ENCODE measurements at regions not wholly inside any gene's neighbourhood (a gene's known extent, or its start where the extent isn't known, plus 50 kb on each side); places are given as distances from the start of the nearest gene placed in this dataset.

DNA sequence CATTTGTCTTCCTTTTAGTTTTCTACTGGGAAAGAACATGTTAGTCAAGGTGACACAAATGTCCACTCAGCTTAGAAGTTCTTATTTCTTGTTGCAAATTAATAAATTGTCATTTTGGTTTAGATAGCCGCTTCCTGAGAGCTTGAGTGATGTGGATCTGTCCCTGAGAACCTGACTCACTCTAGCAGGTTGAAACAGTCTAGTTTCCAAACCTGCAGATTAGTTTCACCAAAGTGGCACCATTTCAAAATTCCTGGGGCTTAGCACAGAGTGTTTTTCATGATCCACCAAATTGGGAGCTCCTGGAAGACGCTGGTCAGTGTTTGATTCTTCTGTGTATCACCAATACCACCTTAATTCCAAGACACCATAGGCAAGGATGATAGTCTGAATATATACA is 119.4 kb upstream of the TSC22D1 start:
- H3K27ac Mint-ChIP-seq (ENCODE audit: unreplicated experiment): no peak overlapping the region
- no peaks in the 10 kb centered on the region for H3K36me3 Mint-ChIP-seq (ENCODE audit: unreplicated experiment)
- no peaks in the 10 kb centered on the region for H3K27me3 Mint-ChIP-seq (ENCODE audit: unreplicated experiment)
- no peak overlapping the region for H3K4me3 Mint-ChIP-seq (ENCODE audit: unreplicated experiment)
- TF ChIP-seq, protein P1, sequence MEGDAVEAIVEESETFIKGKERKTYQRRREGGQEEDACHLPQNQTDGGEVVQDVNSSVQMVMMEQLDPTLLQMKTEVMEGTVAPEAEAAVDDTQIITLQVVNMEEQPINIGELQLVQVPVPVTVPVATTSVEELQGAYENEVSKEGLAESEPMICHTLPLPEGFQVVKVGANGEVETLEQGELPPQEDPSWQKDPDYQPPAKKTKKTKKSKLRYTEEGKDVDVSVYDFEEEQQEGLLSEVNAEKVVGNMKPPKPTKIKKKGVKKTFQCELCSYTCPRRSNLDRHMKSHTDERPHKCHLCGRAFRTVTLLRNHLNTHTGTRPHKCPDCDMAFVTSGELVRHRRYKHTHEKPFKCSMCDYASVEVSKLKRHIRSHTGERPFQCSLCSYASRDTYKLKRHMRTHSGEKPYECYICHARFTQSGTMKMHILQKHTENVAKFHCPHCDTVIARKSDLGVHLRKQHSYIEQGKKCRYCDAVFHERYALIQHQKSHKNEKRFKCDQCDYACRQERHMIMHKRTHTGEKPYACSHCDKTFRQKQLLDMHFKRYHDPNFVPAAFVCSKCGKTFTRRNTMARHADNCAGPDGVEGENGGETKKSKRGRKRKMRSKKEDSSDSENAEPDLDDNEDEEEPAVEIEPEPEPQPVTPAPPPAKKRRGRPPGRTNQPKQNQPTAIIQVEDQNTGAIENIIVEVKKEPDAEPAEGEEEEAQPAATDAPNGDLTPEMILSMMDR (IDR thresholded peaks at IDR 0.05; ENCODE audit: partially characterized antibody, unreplicated experiment): no peak
- H3K4me1 Mint-ChIP-seq (ENCODE audit: low read depth, unreplicated experiment): peaks cover 4% of the 10 kb centered on the region
- H3K9me3 Mint-ChIP-seq (ENCODE audit: unreplicated experiment): no peaks in the 10 kb centered on the region
- no peak for DNase-seq

DNA sequence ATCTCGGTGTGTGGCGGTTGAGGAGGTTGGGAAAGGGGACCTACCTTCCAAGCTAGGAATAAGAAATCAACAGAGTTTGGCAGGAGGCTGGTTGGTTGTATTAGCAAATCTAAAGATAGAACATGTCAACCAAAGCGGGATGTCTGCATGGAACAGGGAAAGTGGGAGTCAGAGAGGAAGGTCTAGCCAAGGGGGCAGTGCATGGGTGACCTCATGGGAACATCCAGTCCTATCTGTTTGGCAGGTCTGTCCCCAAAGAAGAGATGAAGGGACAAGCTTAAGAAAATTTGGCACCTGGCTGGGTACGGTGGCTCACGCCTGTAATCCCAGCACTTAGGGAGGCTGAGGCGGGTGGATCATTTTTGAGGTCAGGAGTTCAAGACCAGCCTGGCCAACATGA is 118.7 kb upstream of the TSC22D1 start:
- no peak overlapping the region for H3K4me3 Mint-ChIP-seq (ENCODE audit: unreplicated experiment)
- no peaks in the 10 kb centered on the region for H3K9me3 Mint-ChIP-seq (ENCODE audit: unreplicated experiment)
- peaks cover 4% of the 10 kb centered on the region for H3K4me1 Mint-ChIP-seq (ENCODE audit: low read depth, unreplicated experiment)
- no peak overlapping the region for H3K27ac Mint-ChIP-seq (ENCODE audit: unreplicated experiment)
- TF ChIP-seq, protein P1 (IDR thresholded peaks at IDR 0.05; ENCODE audit: partially characterized antibody, unreplicated experiment): no peak
- no peaks in the 10 kb centered on the region for H3K36me3 Mint-ChIP-seq (ENCODE audit: unreplicated experiment)
- no peaks in the 10 kb centered on the region for H3K27me3 Mint-ChIP-seq (ENCODE audit: unreplicated experiment)
- no peak for DNase-seq

DNA sequence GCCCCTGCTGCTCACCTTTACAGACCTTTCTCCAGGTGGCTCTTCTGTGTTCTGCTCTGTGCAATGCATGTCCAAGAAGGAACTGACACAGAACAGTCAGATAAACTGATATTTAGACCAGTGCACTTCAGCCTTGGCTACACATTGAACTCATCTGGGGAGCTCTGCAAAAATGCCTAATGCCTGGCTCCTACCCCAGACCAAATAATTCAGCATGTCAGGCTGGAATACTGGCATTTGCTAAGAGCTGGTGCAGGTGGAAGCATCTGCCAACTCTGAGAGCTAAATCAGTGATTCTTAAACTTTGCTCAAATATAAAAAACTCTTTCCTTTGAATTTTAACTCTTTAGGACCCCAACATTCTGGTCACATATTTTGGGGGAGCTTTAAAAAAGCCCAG is 118.2 kb upstream of the TSC22D1 start:
- TF ChIP-seq, protein P1 (IDR thresholded peaks at IDR 0.05; ENCODE audit: partially characterized antibody, unreplicated experiment): no peak
- no peak for DNase-seq
- Mint-ChIP-seq H3K27me3 (ENCODE audit: unreplicated experiment) (no peaks in the 10 kb centered on the region), H3K36me3 (ENCODE audit: unreplicated experiment) (no peaks in the 10 kb centered on the region), H3K4me3 (ENCODE audit: unreplicated experiment) (no peak overlapping the region), H3K27ac (ENCODE audit: unreplicated experiment) (no peak overlapping the region), H3K9me3 (ENCODE audit: unreplicated experiment) (no peaks in the 10 kb centered on the region), H3K4me1 (ENCODE audit: low read depth, unreplicated experiment) (peaks cover 4% of the 10 kb centered on the region)

DNA sequence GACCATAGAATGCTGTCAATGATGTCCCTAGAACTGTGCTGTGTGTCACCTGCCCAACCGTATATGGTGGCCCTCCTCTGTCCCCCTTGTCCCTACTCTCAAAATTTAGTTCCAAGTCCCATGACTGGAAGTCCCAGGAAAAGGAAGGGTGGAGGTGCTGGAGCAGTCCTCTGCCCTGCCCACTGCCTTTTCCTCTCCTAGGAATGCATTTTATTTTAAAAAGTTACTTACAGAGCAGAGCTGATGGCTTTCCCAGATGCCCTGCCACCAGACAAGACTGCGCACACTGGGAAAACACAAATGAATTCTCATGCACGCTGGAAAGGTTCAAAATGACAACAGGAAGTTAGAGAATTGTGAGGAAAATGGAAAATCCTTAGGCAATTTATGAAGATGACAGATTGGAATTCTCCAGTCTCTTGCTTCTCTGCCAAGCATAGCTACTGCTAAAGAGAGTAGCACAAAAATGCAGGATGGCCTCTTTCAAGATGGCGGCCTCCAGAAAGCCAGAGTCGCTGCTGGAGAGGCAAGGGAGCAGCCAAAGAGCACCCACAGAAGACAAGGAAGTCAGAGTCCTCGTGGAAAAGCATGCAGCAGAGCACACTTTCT is 117.1 kb upstream of the TSC22D1 start:
- Mint-ChIP-seq H3K27me3 (ENCODE audit: unreplicated experiment) (no peaks in the 10 kb centered on the region), H3K27ac (ENCODE audit: unreplicated experiment) (no peak overlapping the region), H3K4me3 (ENCODE audit: unreplicated experiment) (no peak overlapping the region), H3K9me3 (ENCODE audit: unreplicated experiment) (no peaks in the 10 kb centered on the region), H3K36me3 (ENCODE audit: unreplicated experiment) (no peaks in the 10 kb centered on the region), H3K4me1 (ENCODE audit: low read depth, unreplicated experiment) (peaks cover 4% of the 10 kb centered on the region)
- TF ChIP-seq, protein P1 (IDR thresholded peaks at IDR 0.05; ENCODE audit: partially characterized antibody, unreplicated experiment): no peak
- no peak for DNase-seq

DNA sequence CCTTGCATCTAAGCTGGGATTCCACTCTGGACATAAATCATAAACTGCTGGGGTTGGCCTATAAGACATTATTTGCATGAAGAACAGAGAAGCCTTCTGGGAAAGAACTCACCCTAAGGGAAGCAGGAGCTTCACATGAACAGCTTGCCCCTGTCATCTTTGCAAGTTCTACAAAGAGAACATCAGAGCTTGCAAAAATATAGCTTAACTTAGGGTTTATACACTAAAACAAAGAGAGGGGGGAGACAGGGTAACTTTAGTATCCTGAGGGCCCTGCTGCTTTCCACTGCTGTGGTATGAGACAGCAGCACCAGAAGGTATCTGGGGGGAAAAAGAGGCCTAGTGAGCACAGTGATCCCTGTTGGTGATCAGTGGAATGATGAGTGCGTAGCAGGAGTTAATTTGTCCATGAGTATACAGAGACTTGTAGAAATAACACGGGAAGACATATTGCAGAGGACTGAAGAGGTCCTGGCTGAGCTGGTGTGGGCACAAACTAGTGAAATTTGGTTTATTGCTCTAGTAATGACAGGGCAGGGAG is 116.1 kb upstream of the TSC22D1 start:
- TF ChIP-seq, protein P1 (IDR thresholded peaks at IDR 0.05; ENCODE audit: partially characterized antibody, unreplicated experiment): no peak
- H3K4me1 Mint-ChIP-seq (ENCODE audit: low read depth, unreplicated experiment): no peaks in the 10 kb centered on the region

More for the DNA sequence above, 116.1 kb upstream of the TSC22D1 start:
- H3K4me3 Mint-ChIP-seq (ENCODE audit: unreplicated experiment): no peak overlapping the region
- no peak for DNase-seq
- H3K27ac Mint-ChIP-seq (ENCODE audit: unreplicated experiment): no peak overlapping the region
- no peaks in the 10 kb centered on the region for H3K27me3 Mint-ChIP-seq (ENCODE audit: unreplicated experiment)
- H3K36me3 Mint-ChIP-seq (ENCODE audit: unreplicated experiment): no peaks in the 10 kb centered on the region
- H3K9me3 Mint-ChIP-seq (ENCODE audit: unreplicated experiment): no peaks in the 10 kb centered on the region
